Fibroblast of lung (primary cell): ENCODE measurements at regions not wholly inside any gene's neighbourhood (a gene's known extent, or its start where the extent isn't known, plus 50 kb on each side); places are given as distances from the start of the nearest gene placed in this dataset.

Experiments
- EZH2 ChIP-seq: IDR thresholded peaks from 2 replicates; pipeline ENCODE4 v1.5.1; 2012; ENCODE audit warnings: low read length, control low read depth, mild to moderate bottlenecking; ENCODE audit errors: missing control alignments
- TF ChIP-seq, protein P1 (sequence below), 2 donors: IDR thresholded peaks in 1 of 2; conservative IDR thresholded peaks in 1 of 2; 1 replicate in 1 of 2; 2 replicates in 1 of 2; pipeline ENCODE4 v1.5.1; 2011 to 2012; ENCODE audit warnings: low read length in 2 of 2, control low read depth in 1 of 2, inconsistent platforms in 1 of 2, low read depth in 1 of 2, mild to moderate bottlenecking in 1 of 2

GRCh38 chr20:11453430-11453829 lies 464.3 kb upstream of the BTBD3 start:
- TF ChIP-seq, protein P1, sequence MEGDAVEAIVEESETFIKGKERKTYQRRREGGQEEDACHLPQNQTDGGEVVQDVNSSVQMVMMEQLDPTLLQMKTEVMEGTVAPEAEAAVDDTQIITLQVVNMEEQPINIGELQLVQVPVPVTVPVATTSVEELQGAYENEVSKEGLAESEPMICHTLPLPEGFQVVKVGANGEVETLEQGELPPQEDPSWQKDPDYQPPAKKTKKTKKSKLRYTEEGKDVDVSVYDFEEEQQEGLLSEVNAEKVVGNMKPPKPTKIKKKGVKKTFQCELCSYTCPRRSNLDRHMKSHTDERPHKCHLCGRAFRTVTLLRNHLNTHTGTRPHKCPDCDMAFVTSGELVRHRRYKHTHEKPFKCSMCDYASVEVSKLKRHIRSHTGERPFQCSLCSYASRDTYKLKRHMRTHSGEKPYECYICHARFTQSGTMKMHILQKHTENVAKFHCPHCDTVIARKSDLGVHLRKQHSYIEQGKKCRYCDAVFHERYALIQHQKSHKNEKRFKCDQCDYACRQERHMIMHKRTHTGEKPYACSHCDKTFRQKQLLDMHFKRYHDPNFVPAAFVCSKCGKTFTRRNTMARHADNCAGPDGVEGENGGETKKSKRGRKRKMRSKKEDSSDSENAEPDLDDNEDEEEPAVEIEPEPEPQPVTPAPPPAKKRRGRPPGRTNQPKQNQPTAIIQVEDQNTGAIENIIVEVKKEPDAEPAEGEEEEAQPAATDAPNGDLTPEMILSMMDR (conservative IDR thresholded peaks at IDR 0.05 in 1 of 2, IDR thresholded peaks at IDR 0.05 in 1 of 2; ENCODE audit: low read depth in 1 of 2, low read length in 2 of 2), result no peak
- TF ChIP-seq EZH2, result no peak
